ENCODE measurements at regions not wholly inside any gene's neighbourhood (a gene's known extent, or its start where the extent isn't known, plus 50 kb on each side); places are given as distances from the start of the nearest gene placed in this dataset.

DNA sequence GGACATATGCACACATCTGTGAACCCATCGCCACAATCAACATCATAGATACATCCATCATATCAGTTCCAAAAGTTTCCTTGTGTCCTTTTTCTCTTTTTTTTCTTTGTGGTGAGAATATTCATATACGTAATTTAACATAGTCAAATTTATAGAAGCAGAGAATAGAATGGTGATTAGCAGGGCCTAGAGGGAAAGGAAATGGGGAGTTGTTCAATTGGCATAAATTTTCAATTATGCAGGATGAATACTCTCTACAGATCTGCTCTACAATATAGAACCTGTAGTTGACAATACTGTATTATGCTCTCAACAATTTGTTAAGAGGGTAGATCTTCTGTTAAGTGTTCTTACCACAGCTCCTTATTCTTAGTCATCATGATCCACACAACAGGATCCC, 413.2 kb downstream of the SHISA9 start:
- POLR2A ChIA-PET = no interaction called here
- H3K4me3 ChIP-seq = no peak overlapping the region
- TF ChIP-seq CHD2 (IDR thresholded peaks at IDR 0.05; ENCODE audit: borderline replicate concordance, low read depth, low read length) = no peak
- TF ChIP-seq RELA (IDR thresholded peaks at IDR 0.05; ENCODE audit: borderline replicate concordance, partially characterized antibody) = no peak
- no peak for TF ChIP-seq MAX (IDR thresholded peaks at IDR 0.05; ENCODE audit: low read depth, low read length)
- no peak for TF ChIP-seq ZBED1 (IDR thresholded peaks at IDR 0.05; ENCODE audit: borderline replicate concordance)
- TF ChIP-seq ZNF274 (IDR thresholded peaks at IDR 0.05; ENCODE audit: insufficient read depth, insufficient read length) = no peak
- no peak for TF ChIP-seq RFX5 (IDR thresholded peaks at IDR 0.05; ENCODE audit: low read depth, low read length)
- TF ChIP-seq, protein P1, sequence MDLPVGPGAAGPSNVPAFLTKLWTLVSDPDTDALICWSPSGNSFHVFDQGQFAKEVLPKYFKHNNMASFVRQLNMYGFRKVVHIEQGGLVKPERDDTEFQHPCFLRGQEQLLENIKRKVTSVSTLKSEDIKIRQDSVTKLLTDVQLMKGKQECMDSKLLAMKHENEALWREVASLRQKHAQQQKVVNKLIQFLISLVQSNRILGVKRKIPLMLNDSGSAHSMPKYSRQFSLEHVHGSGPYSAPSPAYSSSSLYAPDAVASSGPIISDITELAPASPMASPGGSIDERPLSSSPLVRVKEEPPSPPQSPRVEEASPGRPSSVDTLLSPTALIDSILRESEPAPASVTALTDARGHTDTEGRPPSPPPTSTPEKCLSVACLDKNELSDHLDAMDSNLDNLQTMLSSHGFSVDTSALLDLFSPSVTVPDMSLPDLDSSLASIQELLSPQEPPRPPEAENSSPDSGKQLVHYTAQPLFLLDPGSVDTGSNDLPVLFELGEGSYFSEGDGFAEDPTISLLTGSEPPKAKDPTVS (IDR thresholded peaks at IDR 0.05; ENCODE audit: low read depth, low read length) = no peak
- TF ChIP-seq CEBPB (IDR thresholded peaks at IDR 0.05; ENCODE audit: borderline replicate concordance in 1 of 2, low read depth in 2 of 2, low read length in 2 of 2) = no peak
- TF ChIP-seq BMI1 (IDR thresholded peaks at IDR 0.05; ENCODE audit: borderline replicate concordance) = no peak
- no peak for TF ChIP-seq FOXK2 (IDR thresholded peaks at IDR 0.05)
- TF ChIP-seq IKZF2 (IDR thresholded peaks at IDR 0.05) = no peak
- TF ChIP-seq NR2C1 (IDR thresholded peaks at IDR 0.05) = no peak
- no peak for TF ChIP-seq CHD4 (IDR thresholded peaks at IDR 0.05)
- TF ChIP-seq, protein P2, sequence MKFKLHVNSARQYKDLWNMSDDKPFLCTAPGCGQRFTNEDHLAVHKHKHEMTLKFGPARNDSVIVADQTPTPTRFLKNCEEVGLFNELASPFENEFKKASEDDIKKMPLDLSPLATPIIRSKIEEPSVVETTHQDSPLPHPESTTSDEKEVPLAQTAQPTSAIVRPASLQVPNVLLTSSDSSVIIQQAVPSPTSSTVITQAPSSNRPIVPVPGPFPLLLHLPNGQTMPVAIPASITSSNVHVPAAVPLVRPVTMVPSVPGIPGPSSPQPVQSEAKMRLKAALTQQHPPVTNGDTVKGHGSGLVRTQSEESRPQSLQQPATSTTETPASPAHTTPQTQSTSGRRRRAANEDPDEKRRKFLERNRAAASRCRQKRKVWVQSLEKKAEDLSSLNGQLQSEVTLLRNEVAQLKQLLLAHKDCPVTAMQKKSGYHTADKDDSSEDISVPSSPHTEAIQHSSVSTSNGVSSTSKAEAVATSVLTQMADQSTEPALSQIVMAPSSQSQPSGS (IDR thresholded peaks at IDR 0.05; ENCODE audit: low read length) = no peak
- no peak for TF ChIP-seq POLR2AphosphoS5 (IDR thresholded peaks at IDR 0.05; ENCODE audit: low read length)
- TF ChIP-seq HCFC1 (IDR thresholded peaks at IDR 0.05; ENCODE audit: low read length) = no peak
- peaks cover 3% of the 10 kb centered on the region; the same call in 1 of the 2 replicates for H3K4me1 ChIP-seq (ENCODE audit: control insufficient read depth, insufficient read depth, low read length)
- no peak for ATAC-seq
- H3K27me3 ChIP-seq (replicated peaks in 1 of 2; ENCODE audit: control insufficient read depth in 2 of 2, insufficient read depth in 2 of 2, low read length in 1 of 2) = no peaks in the 10 kb centered on the region
- DNase-seq (ENCODE audit: low read depth, low spot score) = no peak
- WGBS (ENCODE audit: insufficient coverage, insufficient replicate concordance, low lambda C conversion rate, missing lambda C conversion rate) = 38% methylated on average over 2 of the region's 2 CpGs
- H3K9me3 ChIP-seq (replicated peaks; ENCODE audit: control insufficient read depth, insufficient read depth, low read length) = no peaks in the 10 kb centered on the region
- no peaks in the 10 kb centered on the region for H4K20me1 ChIP-seq (ENCODE audit: control insufficient read depth, insufficient read depth)
- intact Hi-C loops (cut with micrococcal nuclease; ENCODE audit: unreplicated experiment) (no loop called here), in situ Hi-C loops (cut with MboI) (no loop called here)
- H3K9ac ChIP-seq (ENCODE audit: control insufficient read depth, insufficient read depth, low read length) = no peak overlapping the region
- H3K36me3 ChIP-seq (ENCODE audit: control insufficient read depth in 2 of 2, insufficient read depth in 2 of 2, low read length in 1 of 2) = no peaks in the 10 kb centered on the region
- RAD21 ChIA-PET (ENCODE audit: unreplicated experiment) = no interaction called here
- FAIRE-seq = no peak
- H3K79me2 ChIP-seq (ENCODE audit: control insufficient read depth, insufficient read depth, low read length) = no peaks in the 10 kb centered on the region
- CTCF ChIA-PET = no interaction called here
- no peak overlapping the region for H3K27ac ChIP-seq (ENCODE audit: control insufficient read depth, insufficient read depth)
- no peak overlapping the region for H2AFZ ChIP-seq (ENCODE audit: control insufficient read depth, low read depth, low read length)
- SMC1A ChIA-PET (ENCODE audit: uncharacterized antibody, unreplicated experiment) = interaction anchor here (0.8 to 1.7 kb wide), 6 partner anchors 16 to 146 kb away, joined by 3 to 4 read pairs (median 3); no protein-coding TSS in a partner anchor
- no peak overlapping the region for H3K4me2 ChIP-seq (ENCODE audit: control insufficient read depth, insufficient read depth)
- BruUV-seq (replicated peaks) = no TSS peak
